Right atrium auricular region (tissue), 2 donors: ENCODE measurements at regions not wholly inside any gene's neighbourhood (a gene's known extent, or its start where the extent isn't known, plus 50 kb on each side); places are given as distances from the start of the nearest gene placed in this dataset.

Source experiments
- DNase-seq: peaks from one replicate; pipeline ENCODE4 v3.0.0-alpha.2; 2019; ENCODE audit warnings: low spot score
- H3K27ac ChIP-seq, 2 donors: fragments of 200-600 bp; sonication (generic); 1 replicate in 1 of 2; 2 replicates in 1 of 2; pipeline ENCODE4 v1.5.1; 2016 to 2019
- H3K27me3 ChIP-seq, 2 donors: fragments of 200-600 bp; sonication (generic); one replicate each; pipeline versions ENCODE4 v1.5.1 to v1.6.0; 2017 to 2019
- H3K36me3 ChIP-seq: fragments of 200-600 bp; sonication (generic); one replicate; pipeline ENCODE4 v1.5.1; 2016
- H3K4me1 ChIP-seq, 2 donors: fragments of 200-600 bp; sonication (generic); one replicate each; pipeline versions ENCODE4 v1.5.1 to v1.6.0; 2017 to 2019
- H3K4me3 ChIP-seq, 2 donors: fragments of 200-600 bp; sonication (generic); 1 replicate in 1 of 2; 2 replicates in 1 of 2; pipeline ENCODE4 v1.5.1; 2017 to 2019; ENCODE audit warnings: mild to moderate bottlenecking in 1 of 2, moderate library complexity in 1 of 2
- H3K9me3 ChIP-seq, 2 donors: fragments of 200-600 bp; sonication (generic); one replicate each; pipeline ENCODE4 v1.5.1; 2019
- TF ChIP-seq, protein P1 (sequence below), 2 donors: fragments of 200-600 bp; sonication (generic); IDR thresholded peaks; one replicate each; pipeline ENCODE4 v1.5.1; 2019; ENCODE audit warnings: antibody characterized with exemption in 2 of 2

DNA sequence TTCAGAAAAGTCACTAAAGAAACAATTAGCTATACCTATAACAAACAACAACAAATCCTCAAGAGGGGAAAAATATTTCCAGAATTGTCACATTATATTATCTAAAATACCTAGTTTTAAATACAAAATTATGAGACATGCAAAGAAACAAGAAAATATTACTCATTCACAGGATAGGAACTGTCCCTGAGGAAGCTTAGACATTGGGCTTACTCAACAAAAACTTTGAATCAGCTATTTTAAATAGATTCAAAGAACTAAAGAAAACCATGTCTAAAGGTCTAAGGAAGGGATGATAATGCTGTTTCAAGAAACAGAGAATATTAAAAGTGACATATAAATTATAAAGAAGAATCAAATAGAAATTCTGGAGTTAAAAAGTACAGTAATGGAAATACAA, 131.9 kb upstream of the ZNF516 start:
- Histone ChIP-seq H3K27me3 (no peaks in the 10 kb centered on the region), H3K4me3 (no peak overlapping the region), H3K27ac (no peak overlapping the region), H3K36me3 (no peaks in the 10 kb centered on the region), H3K4me1 (peaks cover 0 to under 1% of the 10 kb centered on the region in 2 donors), H3K9me3 (peaks cover 0 to 9% of the 10 kb centered on the region in 2 donors)
- no peak for DNase-seq
- TF ChIP-seq, protein P1, sequence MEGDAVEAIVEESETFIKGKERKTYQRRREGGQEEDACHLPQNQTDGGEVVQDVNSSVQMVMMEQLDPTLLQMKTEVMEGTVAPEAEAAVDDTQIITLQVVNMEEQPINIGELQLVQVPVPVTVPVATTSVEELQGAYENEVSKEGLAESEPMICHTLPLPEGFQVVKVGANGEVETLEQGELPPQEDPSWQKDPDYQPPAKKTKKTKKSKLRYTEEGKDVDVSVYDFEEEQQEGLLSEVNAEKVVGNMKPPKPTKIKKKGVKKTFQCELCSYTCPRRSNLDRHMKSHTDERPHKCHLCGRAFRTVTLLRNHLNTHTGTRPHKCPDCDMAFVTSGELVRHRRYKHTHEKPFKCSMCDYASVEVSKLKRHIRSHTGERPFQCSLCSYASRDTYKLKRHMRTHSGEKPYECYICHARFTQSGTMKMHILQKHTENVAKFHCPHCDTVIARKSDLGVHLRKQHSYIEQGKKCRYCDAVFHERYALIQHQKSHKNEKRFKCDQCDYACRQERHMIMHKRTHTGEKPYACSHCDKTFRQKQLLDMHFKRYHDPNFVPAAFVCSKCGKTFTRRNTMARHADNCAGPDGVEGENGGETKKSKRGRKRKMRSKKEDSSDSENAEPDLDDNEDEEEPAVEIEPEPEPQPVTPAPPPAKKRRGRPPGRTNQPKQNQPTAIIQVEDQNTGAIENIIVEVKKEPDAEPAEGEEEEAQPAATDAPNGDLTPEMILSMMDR (IDR thresholded peaks at IDR 0.05), result no peak

DNA sequence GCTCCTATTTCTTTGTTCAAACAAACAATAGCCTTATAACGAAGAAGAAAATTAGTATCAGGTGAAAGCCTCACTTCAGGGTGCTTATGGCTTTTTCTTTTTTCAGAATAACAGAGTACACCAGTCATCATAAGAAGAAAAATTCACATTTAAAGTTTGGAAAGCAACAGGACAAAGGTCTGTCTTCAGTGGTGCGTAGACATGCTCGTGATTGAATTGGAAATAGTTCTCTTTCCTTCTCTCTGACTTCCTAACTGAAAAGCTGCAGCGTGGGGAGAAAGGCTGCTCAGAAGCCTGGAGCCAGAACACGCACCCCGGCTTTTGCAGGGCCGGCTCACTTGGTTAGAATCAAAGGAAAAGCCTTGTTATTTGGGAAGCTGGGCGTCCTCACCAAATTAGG, 127.6 kb upstream of the ZNF516 start:
- Histone ChIP-seq H3K36me3 (no peaks in the 10 kb centered on the region), H3K27me3 (no peaks in the 10 kb centered on the region), H3K4me1 (peaks cover 0 to 28% of the 10 kb centered on the region in 2 donors), H3K4me3 (no peak overlapping the region), H3K27ac (no peak overlapping the region), H3K9me3 (peaks cover 0 to 8% of the 10 kb centered on the region in 2 donors)
- DNase-seq, result no peak
- TF ChIP-seq, protein P1 (IDR thresholded peaks at IDR 0.05), result no peak

DNA sequence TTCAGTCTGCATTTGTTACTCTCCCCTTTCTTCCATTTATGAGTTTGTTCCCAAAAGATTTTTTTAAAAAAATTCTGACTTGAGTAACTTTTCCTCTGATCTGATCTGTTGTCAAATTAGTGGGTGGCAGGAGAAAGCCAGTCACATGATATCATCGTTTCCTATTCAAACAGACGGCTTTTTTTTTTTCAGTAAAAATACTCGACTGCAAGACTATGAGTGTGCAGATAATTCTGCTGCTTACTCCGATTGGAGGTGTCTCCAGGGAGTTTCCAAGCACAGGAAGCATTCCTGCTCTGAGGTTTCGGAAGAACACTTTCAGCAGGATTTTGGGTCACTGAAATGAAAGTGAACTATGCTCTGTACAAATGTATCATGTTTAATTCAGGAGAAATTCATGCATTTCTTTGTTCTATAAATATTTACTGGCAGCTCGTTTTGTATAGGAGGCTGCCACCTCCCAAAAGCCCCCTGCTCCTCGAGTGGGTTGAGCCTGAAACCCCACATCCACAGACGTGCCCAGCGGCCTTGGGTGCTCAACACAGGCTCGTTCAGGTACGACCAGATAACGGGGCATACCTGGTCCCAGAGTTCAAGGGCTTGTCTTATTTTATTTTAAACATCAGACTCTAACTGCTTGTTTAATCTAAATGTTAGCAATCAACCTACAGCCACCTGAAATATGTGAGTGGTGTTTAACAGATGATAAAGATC, 126.9 kb upstream of the ZNF516 start:
- Histone ChIP-seq H3K27ac (no peak overlapping the region), H3K4me1 (peaks cover 0 to 28% of the 10 kb centered on the region in 2 donors), H3K4me3 (no peak overlapping the region), H3K36me3 (no peaks in the 10 kb centered on the region), H3K9me3 (peaks cover 0 to under 1% of the 10 kb centered on the region in 2 donors), H3K27me3 (no peaks in the 10 kb centered on the region)
- DNase-seq, result no peak
- TF ChIP-seq, protein P1 (IDR thresholded peaks at IDR 0.05), result no peak

DNA sequence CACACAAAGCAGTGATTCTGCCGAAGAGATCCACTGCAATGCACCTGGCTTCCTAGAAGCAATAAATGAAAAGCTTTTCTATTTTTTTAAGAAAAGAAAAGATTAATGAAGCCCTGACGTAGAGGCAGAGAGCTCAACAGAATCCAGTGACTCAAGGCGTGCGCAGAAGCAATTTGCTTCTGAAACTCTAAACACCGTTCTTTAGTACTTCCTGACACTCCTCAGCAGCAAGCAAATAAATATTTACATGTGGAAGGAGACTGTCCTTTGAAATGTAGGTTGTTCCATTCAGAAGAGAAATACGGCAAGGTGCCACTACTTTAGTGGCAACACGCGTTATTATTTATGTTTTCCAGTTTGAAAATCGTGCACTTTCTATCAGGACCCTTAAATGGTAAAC, 126.2 kb upstream of the ZNF516 start:
- DNase-seq, result no peak
- Histone ChIP-seq H3K4me3 (no peak overlapping the region), H3K27ac (no peak overlapping the region), H3K9me3 (no peaks in the 10 kb centered on the region), H3K27me3 (no peaks in the 10 kb centered on the region), H3K36me3 (no peaks in the 10 kb centered on the region), H3K4me1 (peaks cover 0 to 28% of the 10 kb centered on the region in 2 donors)
- TF ChIP-seq, protein P1 (IDR thresholded peaks at IDR 0.05), result no peak

DNA sequence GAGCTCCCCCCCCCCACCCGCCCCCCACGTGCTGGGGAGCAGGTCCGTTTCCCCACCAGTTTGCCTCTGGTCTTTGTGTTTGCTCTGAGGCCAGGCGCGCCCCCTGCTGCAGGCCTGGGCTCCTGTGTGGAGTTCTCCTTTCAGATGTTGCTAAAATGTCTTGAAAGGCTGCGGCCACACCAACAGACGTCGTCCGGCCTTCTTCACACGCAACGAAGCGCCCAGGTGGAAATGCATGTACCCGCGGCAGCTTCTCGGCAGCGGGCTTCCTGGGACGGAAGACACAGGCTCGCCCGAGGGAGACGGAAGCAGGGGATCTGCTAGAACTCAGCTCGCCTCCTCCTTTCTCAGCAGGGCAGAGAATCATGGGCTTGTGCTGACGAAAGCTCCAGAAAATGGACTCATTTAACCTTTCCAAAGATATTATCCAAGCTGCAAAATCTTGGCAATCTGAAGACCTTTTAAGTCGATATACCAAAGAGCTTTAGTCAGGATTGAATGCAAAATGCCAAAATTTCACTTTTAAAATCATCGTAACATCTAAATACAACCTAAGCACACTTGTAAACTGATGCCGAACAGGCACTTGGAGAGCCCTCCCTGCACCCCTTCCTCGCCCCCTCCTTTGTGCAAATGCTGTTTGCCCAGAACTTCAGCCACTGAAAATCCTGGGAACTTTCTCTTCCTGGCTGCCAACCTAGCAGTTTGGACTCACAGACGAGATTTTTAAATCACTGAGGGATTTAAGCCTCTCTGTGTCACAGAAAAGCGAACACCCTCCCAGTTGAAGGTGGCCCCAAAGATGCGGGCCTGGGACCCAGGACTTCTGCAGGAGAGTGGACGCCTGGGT, 125.5 kb upstream of the ZNF516 start:
- Histone ChIP-seq H3K27me3 (no peaks in the 10 kb centered on the region), H3K36me3 (no peaks in the 10 kb centered on the region), H3K27ac (peak overlapping the region; percentile 46 to 54), H3K4me1 (peaks cover 0 to 28% of the 10 kb centered on the region in 2 donors), H3K4me3 (peak overlapping the region; percentile 10 to 46), H3K9me3 (no peaks in the 10 kb centered on the region)
- DNase-seq, result peak; percentile 88
- TF ChIP-seq, protein P1 (IDR thresholded peaks at IDR 0.05), result peak; percentile 52 to 78
